Dendritic cell treated with granulocyte-macrophage colony-stimulating factor and Interleukin-4, amounts not matched to agents 40 ng/mL and 50 ng/mL, for 4 days (primary cell): ENCODE measurements at regions not wholly inside any gene's neighbourhood (a gene's known extent, or its start where the extent isn't known, plus 50 kb on each side); places are given as distances from the start of the nearest gene placed in this dataset.

ENCODE experiments used
- H3K27ac Mint-ChIP-seq: one replicate; pipeline ENCODE4 v1.8.0; 2022; ENCODE audit warnings: mild to moderate bottlenecking, mixed read lengths
- H3K27me3 Mint-ChIP-seq: one replicate; pipeline ENCODE4 v1.8.0; 2022; ENCODE audit warnings: mild to moderate bottlenecking, mixed read lengths
- H3K36me3 Mint-ChIP-seq: one replicate; pipeline ENCODE4 v1.8.0; 2022; ENCODE audit warnings: low read depth, mixed read lengths
- H3K4me1 Mint-ChIP-seq: one replicate; pipeline ENCODE4 v1.8.0; 2022; ENCODE audit warnings: low read depth, mixed read lengths
- H3K4me3 Mint-ChIP-seq: one replicate; pipeline ENCODE4 v1.8.0; 2022; ENCODE audit warnings: mild to moderate bottlenecking, moderate library complexity, mixed read lengths
- H3K9me3 Mint-ChIP-seq: one replicate; pipeline ENCODE4 v1.8.0; 2022; ENCODE audit warnings: mixed read lengths
- intact Hi-C: fragments of 100-400 bp; cut with micrococcal nuclease; formaldehyde crosslinking; loops from one replicate; pipeline ENCODE4 v1.15.0; 2022

DNA sequence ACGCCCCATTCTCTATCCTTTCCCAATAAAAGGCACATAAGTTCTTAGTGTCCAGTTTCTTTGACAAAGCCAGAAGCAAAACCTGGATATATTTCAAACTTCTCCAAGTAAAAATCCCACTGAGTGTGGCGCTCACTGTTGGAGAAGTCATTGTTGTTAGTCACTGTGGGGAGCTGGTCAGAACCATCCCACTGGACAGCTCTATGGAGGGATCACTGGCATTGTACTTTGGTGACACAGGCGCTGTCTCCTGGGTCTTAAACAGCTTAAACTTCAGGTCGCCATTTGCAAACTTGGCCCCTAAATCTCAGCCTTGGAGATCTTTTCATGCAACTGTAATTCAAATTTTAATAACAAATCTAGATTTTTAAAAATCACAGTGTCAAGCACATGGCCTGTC lies 111.5 kb upstream of the SLC24A3 start:
- Mint-ChIP-seq H3K27me3 (no peaks in the 10 kb centered on the region), H3K9me3 (no peaks in the 10 kb centered on the region), H3K27ac (no peak overlapping the region), H3K36me3 (no peaks in the 10 kb centered on the region), H3K4me1 (peaks cover 23% of the 10 kb centered on the region), H3K4me3 (no peak overlapping the region)
- intact Hi-C loops: no loop called here

DNA sequence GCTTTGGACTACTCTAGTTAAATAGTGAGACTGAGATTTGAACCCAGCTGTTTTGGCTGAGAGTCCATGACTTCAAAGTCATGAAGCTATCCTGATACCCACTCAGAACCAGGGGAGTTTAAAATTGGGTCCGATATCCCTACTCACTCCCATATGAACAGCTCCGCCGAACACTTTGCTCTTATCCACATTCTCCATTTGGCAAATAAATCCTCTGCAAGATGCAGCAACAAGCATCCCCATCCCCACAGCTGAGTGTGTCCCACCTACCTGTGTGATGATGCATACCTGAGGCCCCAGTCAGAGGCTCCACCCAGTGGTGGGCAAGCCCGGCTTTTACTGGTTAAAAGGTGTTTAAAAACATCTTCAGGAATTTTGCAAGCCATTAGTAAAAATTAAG lies 108.3 kb upstream of the SLC24A3 start:
- Mint-ChIP-seq H3K36me3 (no peaks in the 10 kb centered on the region), H3K4me3 (no peak overlapping the region), H3K27ac (no peak overlapping the region), H3K4me1 (peaks cover 4% of the 10 kb centered on the region), H3K27me3 (no peaks in the 10 kb centered on the region), H3K9me3 (no peaks in the 10 kb centered on the region)
- intact Hi-C loops: no loop called here

DNA sequence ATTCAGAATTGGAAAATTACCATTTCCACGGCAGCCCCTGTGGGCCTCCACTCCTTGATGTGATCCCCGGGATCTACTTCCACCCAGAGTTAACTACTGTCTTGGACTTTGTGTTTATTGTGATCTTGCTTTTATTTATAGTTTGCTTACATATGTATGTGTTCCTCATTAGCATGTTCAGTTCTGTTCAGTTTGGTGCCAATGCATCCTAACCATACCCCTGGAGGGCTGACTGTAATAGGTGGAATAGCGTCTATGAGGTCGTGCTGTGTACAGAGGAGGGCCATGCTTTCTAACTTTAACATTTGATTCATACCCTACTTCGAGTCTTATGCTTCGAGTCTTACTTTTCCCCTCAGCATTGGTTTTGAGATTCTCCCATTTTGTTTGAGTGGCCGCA lies 104.3 kb upstream of the SLC24A3 start:
- intact Hi-C loops: no loop called here
- no peak overlapping the region for H3K4me3 Mint-ChIP-seq
- H3K36me3 Mint-ChIP-seq: no peaks in the 10 kb centered on the region
- no peaks in the 10 kb centered on the region for H3K9me3 Mint-ChIP-seq
- no peaks in the 10 kb centered on the region for H3K27me3 Mint-ChIP-seq
- H3K4me1 Mint-ChIP-seq: no peaks in the 10 kb centered on the region
- no peak overlapping the region for H3K27ac Mint-ChIP-seq

DNA sequence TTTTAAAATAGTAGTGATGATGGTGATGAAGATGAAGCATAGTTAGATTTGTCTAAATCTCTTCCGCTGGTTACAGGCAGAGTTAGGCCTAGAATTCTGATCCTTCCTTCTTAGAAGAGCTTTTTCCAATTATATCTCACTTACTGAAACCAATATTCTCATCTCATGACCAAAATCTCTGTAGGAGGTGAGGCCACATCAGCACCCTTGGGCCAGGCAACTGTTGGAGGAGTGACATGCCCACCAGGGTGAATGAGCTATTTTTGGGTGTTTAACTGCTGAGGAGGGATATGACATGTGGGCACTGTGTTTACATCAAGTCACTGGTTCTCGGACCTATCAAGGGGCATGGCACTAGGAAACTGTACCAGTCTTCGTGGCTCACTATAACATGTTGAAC lies 102.2 kb upstream of the SLC24A3 start:
- no peaks in the 10 kb centered on the region for H3K27me3 Mint-ChIP-seq
- no peak overlapping the region for H3K4me3 Mint-ChIP-seq
- intact Hi-C loops: no loop called here
- no peaks in the 10 kb centered on the region for H3K9me3 Mint-ChIP-seq
- no peaks in the 10 kb centered on the region for H3K36me3 Mint-ChIP-seq
- H3K27ac Mint-ChIP-seq: no peak overlapping the region
- no peaks in the 10 kb centered on the region for H3K4me1 Mint-ChIP-seq

DNA sequence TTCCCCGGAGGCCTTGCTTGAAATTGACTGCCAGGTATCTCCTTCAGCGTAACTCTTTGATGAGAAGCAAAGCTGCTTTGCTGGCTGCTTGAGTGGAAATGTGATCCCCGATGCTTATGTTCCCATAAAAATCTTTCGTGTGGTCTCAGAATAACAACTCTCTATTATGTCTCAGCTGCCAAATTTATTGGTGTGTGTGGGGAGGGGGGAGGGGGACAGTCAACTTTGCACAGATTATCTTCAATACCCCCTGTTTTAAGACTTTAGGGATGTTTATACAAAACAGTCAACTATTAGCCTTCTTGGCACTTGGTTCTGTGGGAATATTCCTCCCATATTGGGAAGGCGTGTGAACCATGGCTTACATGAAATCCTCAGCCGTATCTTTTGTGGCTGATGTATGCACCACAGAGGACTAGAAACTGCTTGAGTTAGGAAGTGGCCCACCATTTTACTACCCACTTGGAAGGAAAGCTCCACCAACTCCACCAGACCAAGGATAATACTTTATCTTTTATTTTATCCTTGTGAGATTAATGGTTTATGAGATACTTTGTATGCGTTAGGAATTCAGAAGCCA lies 101.5 kb upstream of the SLC24A3 start:
- no peaks in the 10 kb centered on the region for H3K27me3 Mint-ChIP-seq
- H3K36me3 Mint-ChIP-seq: no peaks in the 10 kb centered on the region
- H3K9me3 Mint-ChIP-seq: no peaks in the 10 kb centered on the region
- H3K27ac Mint-ChIP-seq: no peak overlapping the region
- intact Hi-C loops: no loop called here
- H3K4me3 Mint-ChIP-seq: no peak overlapping the region
- H3K4me1 Mint-ChIP-seq: no peaks in the 10 kb centered on the region

DNA sequence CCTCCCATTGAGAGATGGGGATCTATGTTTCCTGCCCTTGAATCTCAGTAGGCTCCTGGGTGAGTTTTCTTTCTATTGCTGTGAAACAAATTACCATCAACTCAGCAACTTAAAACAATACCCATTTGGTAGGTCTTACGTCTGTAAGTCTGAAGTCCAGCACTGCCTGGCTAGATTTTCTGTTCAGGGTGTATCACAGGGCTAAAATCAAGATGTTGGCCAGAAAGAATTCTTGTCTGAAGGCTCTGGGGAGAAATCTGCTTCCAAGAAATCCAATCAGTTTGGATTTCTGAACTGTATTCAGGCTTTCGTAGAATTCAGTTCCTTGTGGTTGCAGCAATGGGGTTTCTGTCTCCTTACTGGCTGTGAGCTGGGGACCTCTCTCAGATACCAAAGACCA lies 99.6 kb upstream of the SLC24A3 start:
- H3K36me3 Mint-ChIP-seq: no peaks in the 10 kb centered on the region
- no peak overlapping the region for H3K4me3 Mint-ChIP-seq
- no peaks in the 10 kb centered on the region for H3K9me3 Mint-ChIP-seq
- H3K27ac Mint-ChIP-seq: no peak overlapping the region
- no peaks in the 10 kb centered on the region for H3K27me3 Mint-ChIP-seq
- intact Hi-C loops: no loop called here
- H3K4me1 Mint-ChIP-seq: no peaks in the 10 kb centered on the region

DNA sequence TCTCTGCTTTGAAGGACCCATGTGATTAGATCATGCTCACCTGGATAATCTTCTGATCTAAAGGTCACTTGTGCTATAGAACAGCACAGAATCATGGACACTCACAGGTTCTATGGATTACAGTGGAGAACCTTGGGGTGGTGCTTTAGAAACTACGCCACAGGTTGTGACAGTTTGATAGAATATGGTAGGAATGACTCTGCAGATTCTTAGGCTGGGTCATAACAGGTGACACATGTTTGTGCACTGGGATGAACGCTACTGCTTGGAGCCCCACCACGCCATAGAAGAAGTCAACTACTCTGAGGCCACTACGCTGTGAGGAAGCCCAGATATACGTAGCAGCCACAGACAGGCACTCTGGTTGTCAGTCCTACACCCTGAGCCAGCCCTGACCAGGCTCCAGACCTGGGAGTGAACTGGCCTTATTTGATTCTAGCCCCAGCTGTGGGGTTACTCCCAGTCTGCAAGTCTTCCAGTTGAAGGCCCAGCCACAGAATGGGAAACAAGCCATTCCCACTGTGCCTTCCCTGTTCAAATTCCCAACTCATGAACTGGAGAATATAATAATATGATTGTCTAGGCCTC lies 99.0 kb upstream of the SLC24A3 start:
- Mint-ChIP-seq H3K36me3 (no peaks in the 10 kb centered on the region), H3K27ac (no peak overlapping the region), H3K4me3 (no peak overlapping the region), H3K9me3 (no peaks in the 10 kb centered on the region), H3K27me3 (no peaks in the 10 kb centered on the region), H3K4me1 (no peaks in the 10 kb centered on the region)
- intact Hi-C loops: no loop called here

DNA sequence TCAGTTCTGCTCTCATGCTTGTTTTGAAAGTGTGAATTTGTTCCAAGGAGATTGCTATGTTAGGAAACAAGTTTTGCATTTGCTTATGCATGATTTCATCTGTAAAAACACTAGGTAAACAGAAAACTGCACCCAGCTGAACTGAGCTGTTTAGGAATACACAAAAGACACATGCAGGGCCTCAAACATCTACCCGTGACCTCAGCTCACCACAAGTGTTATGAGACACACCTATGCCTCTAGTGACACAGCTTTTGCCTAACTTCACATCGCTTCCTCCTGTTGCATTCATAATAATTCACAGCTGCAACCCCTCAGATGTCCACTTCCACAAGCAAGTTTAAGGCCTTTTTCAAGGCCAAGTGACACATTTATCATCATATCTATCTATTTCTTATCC lies 98.0 kb upstream of the SLC24A3 start:
- H3K4me1 Mint-ChIP-seq: no peaks in the 10 kb centered on the region
- no peak overlapping the region for H3K4me3 Mint-ChIP-seq
- no peak overlapping the region for H3K27ac Mint-ChIP-seq
- H3K36me3 Mint-ChIP-seq: no peaks in the 10 kb centered on the region
- intact Hi-C loops: no loop called here
- H3K27me3 Mint-ChIP-seq: no peaks in the 10 kb centered on the region
- no peaks in the 10 kb centered on the region for H3K9me3 Mint-ChIP-seq

DNA sequence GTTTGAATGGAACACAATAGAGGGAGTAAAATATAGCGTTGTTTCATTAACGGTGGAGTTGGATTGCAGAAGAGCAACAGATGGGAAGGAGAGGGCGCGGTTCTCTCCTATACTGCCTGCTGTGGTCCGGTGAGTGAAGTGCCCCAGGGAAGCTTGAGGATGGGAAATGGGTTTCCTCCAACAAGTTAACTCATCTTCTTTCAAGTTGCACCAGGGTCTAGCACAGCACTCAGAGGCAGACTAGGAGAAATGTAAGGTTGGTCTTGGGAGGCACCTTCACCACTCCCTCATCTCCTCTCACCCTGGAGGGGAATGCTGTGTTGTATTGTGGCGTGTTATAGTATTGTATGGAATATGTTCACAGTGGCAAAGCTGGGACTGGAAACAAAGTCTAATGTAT lies 96.9 kb upstream of the SLC24A3 start:
- no peak overlapping the region for H3K27ac Mint-ChIP-seq
- H3K4me3 Mint-ChIP-seq: no peak overlapping the region

DNA sequence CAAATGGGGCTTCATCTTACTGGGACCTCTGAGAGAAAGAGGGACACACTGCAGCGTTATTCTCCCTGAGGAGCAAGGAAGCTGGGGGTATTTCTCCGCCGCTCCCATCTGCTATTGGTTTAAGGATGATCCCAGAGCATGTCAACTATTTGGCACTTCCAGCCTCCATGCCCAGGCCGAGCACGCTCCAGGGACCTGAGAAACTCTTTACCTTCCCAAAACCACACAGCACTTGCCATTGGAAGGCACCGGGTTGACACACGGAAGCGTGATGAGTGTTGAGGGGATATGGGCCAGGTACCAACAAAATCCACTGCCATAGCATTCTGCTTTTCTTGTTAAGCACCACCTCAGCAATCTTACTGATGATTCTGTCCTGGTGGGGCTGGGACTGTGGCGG lies 92.4 kb upstream of the SLC24A3 start:
- H3K4me1 Mint-ChIP-seq: no peaks in the 10 kb centered on the region
- no peak overlapping the region for H3K4me3 Mint-ChIP-seq
- intact Hi-C loops: no loop called here

More for the DNA sequence above, 96.9 kb upstream of the SLC24A3 start:
- no peaks in the 10 kb centered on the region for H3K27me3 Mint-ChIP-seq
- intact Hi-C loops: no loop called here
- no peaks in the 10 kb centered on the region for H3K9me3 Mint-ChIP-seq
- H3K4me1 Mint-ChIP-seq: no peaks in the 10 kb centered on the region
- H3K36me3 Mint-ChIP-seq: no peaks in the 10 kb centered on the region

DNA sequence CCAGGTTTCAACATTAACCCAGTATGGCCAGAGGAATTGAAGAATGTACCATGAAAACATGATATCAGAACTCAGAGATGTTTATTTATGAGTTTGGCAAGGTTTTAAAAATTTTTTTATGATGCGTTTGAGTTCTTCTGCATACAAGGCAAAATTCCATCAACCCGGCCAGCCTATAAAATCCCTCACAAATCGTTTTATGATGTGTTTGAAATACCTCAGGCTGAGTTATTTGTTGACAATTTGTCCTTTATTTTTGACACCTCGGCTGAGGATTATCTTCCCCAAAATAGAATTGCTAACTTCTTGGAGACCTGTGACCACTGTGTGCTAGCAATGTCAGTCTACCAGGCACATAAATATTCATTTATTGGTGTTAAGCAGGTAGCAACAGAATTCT lies 91.9 kb upstream of the SLC24A3 start:
- no peaks in the 10 kb centered on the region for H3K4me1 Mint-ChIP-seq

More for the DNA sequence above, 92.4 kb upstream of the SLC24A3 start:
- no peaks in the 10 kb centered on the region for H3K36me3 Mint-ChIP-seq
- no peaks in the 10 kb centered on the region for H3K9me3 Mint-ChIP-seq
- H3K27ac Mint-ChIP-seq: no peak overlapping the region
- H3K27me3 Mint-ChIP-seq: no peaks in the 10 kb centered on the region

DNA sequence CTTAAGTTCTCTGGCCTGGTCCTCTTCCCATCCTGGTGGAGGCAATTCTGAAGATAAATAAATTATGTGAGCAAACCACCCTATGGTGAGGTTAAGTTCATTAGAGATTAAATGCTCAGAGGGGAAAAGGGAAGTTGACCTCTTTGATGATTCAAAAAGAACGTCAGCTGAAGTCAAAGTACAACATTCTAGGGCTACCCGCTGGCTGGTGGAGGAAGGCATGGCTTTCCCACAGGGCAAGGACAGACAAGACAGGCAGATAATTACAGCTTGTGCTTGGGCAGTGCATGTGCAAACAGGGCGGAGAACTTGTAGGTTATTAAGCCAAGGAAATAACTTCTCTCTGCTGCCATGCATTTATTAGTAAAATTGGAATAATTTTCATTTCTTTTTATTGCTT lies 91.0 kb upstream of the SLC24A3 start:
- intact Hi-C loops: no loop called here
- Mint-ChIP-seq H3K4me3 (no peak overlapping the region), H3K4me1 (no peaks in the 10 kb centered on the region), H3K9me3 (no peaks in the 10 kb centered on the region), H3K36me3 (no peaks in the 10 kb centered on the region), H3K27ac (no peak overlapping the region), H3K27me3 (no peaks in the 10 kb centered on the region)

More for the DNA sequence above, 91.9 kb upstream of the SLC24A3 start:
- Mint-ChIP-seq H3K4me3 (no peak overlapping the region), H3K27ac (no peak overlapping the region), H3K36me3 (no peaks in the 10 kb centered on the region), H3K9me3 (no peaks in the 10 kb centered on the region), H3K27me3 (no peaks in the 10 kb centered on the region)
- intact Hi-C loops: no loop called here

DNA sequence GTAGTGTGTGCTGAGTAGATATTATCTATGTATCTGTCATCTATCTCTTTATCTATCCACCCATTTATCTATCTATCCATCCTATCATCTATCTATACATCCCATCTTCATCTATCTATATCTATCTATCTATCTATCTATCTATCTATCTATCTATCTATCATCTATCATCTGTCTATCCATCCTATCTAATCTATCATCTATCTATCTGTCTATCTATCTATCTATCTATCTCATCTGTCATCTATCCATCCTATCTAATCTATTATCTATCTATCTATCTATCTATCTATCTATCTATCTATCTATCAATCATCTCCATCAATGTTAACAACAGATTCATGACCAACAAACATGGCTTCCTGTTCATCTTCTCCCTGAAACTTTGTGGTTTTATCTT lies 90.5 kb upstream of the SLC24A3 start:
- no peak overlapping the region for H3K4me3 Mint-ChIP-seq
- H3K9me3 Mint-ChIP-seq: no peaks in the 10 kb centered on the region
- H3K36me3 Mint-ChIP-seq: no peaks in the 10 kb centered on the region
- intact Hi-C loops: no loop called here
- no peak overlapping the region for H3K27ac Mint-ChIP-seq
- H3K4me1 Mint-ChIP-seq: no peaks in the 10 kb centered on the region
- no peaks in the 10 kb centered on the region for H3K27me3 Mint-ChIP-seq

DNA sequence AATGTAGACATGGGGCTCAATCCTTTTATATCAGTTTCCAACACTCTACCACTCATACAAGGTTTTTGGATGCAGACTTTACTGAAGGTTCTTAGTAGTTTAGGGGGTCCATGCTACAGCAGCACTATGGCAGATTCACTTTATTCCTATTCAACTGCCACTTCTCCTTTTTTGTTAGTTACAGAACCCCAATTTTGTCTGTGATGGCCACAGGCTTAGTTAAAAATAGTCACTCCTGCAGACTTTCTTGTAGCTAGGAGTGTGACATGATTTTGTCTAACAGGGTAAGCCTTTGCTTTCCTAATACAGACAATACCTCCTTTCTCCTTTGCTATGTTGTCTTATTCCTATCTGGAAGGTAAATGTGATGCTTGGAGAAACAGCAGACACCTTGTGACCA lies 90.0 kb upstream of the SLC24A3 start:
- Mint-ChIP-seq H3K27ac (no peak overlapping the region), H3K9me3 (no peaks in the 10 kb centered on the region), H3K4me3 (no peak overlapping the region), H3K36me3 (no peaks in the 10 kb centered on the region), H3K4me1 (no peaks in the 10 kb centered on the region), H3K27me3 (no peaks in the 10 kb centered on the region)
- intact Hi-C loops: no loop called here

DNA sequence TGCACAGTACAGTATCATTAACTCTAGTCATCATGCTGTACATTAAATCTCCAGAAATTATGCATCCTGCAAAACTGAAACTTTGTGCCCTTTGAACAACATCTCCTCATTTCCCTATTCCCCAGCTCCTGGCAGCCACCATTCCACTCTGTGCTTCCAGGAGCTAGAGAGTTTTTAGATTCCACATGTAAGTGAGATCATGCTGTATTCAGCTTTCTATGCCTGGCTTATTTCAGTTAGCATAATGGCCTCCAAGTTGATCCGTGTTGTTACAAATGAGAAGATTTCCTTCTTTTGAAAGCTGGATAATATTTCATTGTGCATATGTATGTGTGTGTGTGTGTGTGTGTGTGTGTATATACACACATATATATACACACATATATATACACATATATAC lies 86.9 kb upstream of the SLC24A3 start:
- Mint-ChIP-seq H3K9me3 (no peaks in the 10 kb centered on the region), H3K36me3 (no peaks in the 10 kb centered on the region), H3K27ac (no peak overlapping the region), H3K4me3 (no peak overlapping the region), H3K27me3 (no peaks in the 10 kb centered on the region), H3K4me1 (no peaks in the 10 kb centered on the region)
- intact Hi-C loops: no loop called here
